ENCODE measurements at regions not wholly inside any gene's neighbourhood (a gene's known extent, or its start where the extent isn't known, plus 50 kb on each side); places are given as distances from the start of the nearest gene placed in this dataset.

DNA sequence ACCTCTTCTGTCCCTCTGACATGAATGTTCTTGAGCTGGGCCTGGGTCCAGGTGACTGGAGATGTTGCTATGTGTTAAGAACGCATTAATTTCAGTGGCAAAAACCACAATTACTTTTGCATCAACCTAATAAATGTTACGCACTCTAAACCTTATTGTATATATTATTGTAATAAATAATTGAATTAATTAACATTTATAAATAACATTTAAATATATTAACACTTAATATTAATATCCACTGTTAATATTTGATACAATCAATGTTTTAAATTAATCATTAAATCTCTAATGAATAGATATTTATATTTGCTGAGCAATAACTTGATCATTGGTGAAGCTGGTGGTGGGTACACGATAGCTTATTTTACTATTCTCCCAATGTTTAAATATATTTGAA lies 97.4 kb downstream of the KCNF1 start:
- Histone ChIP-seq H3K4me1 (ENCODE audit: control insufficient read depth, insufficient read depth, low read length, poor library complexity, severe bottlenecking) (no peaks in the 10 kb centered on the region), H3K27ac (ENCODE audit: insufficient read depth, low read length, poor library complexity, severe bottlenecking) (no peak overlapping the region), H3K27me3 (ENCODE audit: control insufficient read depth, insufficient read depth, low read length) (no peaks in the 10 kb centered on the region), H3K9me3 (ENCODE audit: control insufficient read depth in 2 of 2, low read length in 2 of 2) (peaks cover 5 to 6% of the 10 kb centered on the region in 2 experiments), H3K36me3 (ENCODE audit: control insufficient read depth, insufficient read depth, low read length) (no peaks in the 10 kb centered on the region), H3K4me3 (ENCODE audit: low read depth, low read length) (no peak overlapping the region)
- Mint-ChIP-seq H3K4me3 (no peak overlapping the region), H3K9me3 (peaks cover 0 to 30% (median 2%) of the 10 kb centered on the region in 7 donors), H3K27ac (no peak overlapping the region), H3K4me1 (no peaks in the 10 kb centered on the region), H3K36me3 (peaks cover 8% of the 10 kb centered on the region), H3K27me3 (peaks cover 21% of the 10 kb centered on the region)
- DNase-seq (no peak), ATAC-seq (ENCODE audit: low read depth in 2 of 2) (no peak)

DNA sequence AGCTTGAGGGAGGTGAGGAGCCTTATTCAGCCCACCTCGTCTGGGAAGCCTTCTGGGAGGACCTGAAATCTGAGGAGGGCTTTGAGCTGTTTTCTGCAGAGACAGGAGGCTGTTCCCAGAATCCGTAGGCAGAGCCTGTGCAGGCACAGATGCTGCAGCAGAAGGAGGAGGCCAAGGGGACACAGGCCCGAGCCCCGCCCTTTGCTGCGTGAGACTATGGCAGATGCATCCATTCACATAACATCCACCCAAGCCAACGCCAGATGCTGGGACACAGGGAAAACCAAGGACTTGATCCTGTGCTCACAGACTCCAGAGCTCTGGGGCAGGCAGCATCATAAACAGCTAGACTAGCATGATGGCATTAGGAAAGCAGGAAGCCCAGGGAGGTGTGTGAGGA lies 98.2 kb downstream of the KCNF1 start:
- Histone ChIP-seq H3K27ac (ENCODE audit: insufficient read depth, low read length, poor library complexity, severe bottlenecking) (no peak overlapping the region), H3K36me3 (ENCODE audit: control insufficient read depth, insufficient read depth, low read length) (no peaks in the 10 kb centered on the region), H3K4me1 (ENCODE audit: control insufficient read depth, insufficient read depth, low read length, poor library complexity, severe bottlenecking) (no peaks in the 10 kb centered on the region), H3K27me3 (ENCODE audit: control insufficient read depth, insufficient read depth, low read length) (no peaks in the 10 kb centered on the region), H3K4me3 (ENCODE audit: low read depth, low read length) (no peak overlapping the region), H3K9me3 (ENCODE audit: control insufficient read depth in 2 of 2, low read length in 2 of 2) (peaks cover 5 to 6% of the 10 kb centered on the region in 2 experiments)
- H3K27me3 Mint-ChIP-seq: peaks cover 19% of the 10 kb centered on the region
- DNase-seq: no peak
- peaks cover 0 to 30% (median 2%) of the 10 kb centered on the region in 7 donors for H3K9me3 Mint-ChIP-seq
- no peak overlapping the region for H3K27ac Mint-ChIP-seq
- peaks cover 8% of the 10 kb centered on the region for H3K36me3 Mint-ChIP-seq
- H3K4me3 Mint-ChIP-seq: no peak overlapping the region
- no peaks in the 10 kb centered on the region for H3K4me1 Mint-ChIP-seq
- ATAC-seq (ENCODE audit: low read depth in 2 of 2): no peak

DNA sequence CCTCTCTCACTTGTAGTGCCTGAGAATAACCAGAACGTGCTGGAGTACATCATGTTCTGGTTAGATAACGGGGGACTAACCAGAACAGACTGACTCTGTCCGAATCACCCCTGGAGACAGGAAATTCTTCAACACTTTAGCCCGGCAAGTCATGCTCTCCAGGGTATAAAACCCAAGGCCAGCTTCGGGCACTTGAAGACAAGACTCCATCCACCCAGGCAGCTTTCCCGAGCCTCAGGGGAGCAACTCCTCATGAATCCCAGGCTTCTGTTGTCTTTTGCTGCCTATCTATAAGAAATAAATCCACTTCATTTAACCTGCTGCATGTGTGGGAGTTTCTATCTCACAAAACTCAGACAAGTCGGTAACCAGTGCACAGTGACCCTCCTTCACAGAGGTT lies 99.6 kb downstream of the KCNF1 start:
- DNase-seq (no peak), ATAC-seq (ENCODE audit: low read depth in 2 of 2) (no peak)
- no peak overlapping the region for H3K4me3 ChIP-seq (ENCODE audit: low read depth, low read length)
- peaks cover 0 to 30% (median 2%) of the 10 kb centered on the region in 7 donors for H3K9me3 Mint-ChIP-seq
- peaks cover 5 to 6% of the 10 kb centered on the region in 2 experiments for H3K9me3 ChIP-seq (ENCODE audit: control insufficient read depth in 2 of 2, low read length in 2 of 2)
- no peaks in the 10 kb centered on the region for H3K4me1 Mint-ChIP-seq
- H3K27ac Mint-ChIP-seq: no peak overlapping the region
- no peaks in the 10 kb centered on the region for H3K4me1 ChIP-seq (ENCODE audit: control insufficient read depth, insufficient read depth, low read length, poor library complexity, severe bottlenecking)
- peaks cover 16% of the 10 kb centered on the region for H3K27me3 Mint-ChIP-seq
- H3K27me3 ChIP-seq (ENCODE audit: control insufficient read depth, insufficient read depth, low read length): peaks cover 3% of the 10 kb centered on the region
- H3K36me3 Mint-ChIP-seq: peaks cover 8% of the 10 kb centered on the region
- no peak overlapping the region for H3K27ac ChIP-seq (ENCODE audit: insufficient read depth, low read length, poor library complexity, severe bottlenecking)
- H3K36me3 ChIP-seq (ENCODE audit: control insufficient read depth, insufficient read depth, low read length): no peaks in the 10 kb centered on the region
- H3K4me3 Mint-ChIP-seq: no peak overlapping the region

- ATAC-seq (ENCODE audit: low read depth in 2 of 2) (no peak), DNase-seq (no peak)
- Histone ChIP-seq H3K4me3 (ENCODE audit: low read depth, low read length) (no peak overlapping the region), H3K4me1 (ENCODE audit: control insufficient read depth, insufficient read depth, low read length, poor library complexity, severe bottlenecking) (no peaks in the 10 kb centered on the region), H3K27ac (ENCODE audit: insufficient read depth, low read length, poor library complexity, severe bottlenecking) (no peak overlapping the region), H3K27me3 (ENCODE audit: control insufficient read depth, insufficient read depth, low read length) (peaks cover 3% of the 10 kb centered on the region), H3K9me3 (ENCODE audit: control insufficient read depth in 2 of 2, low read length in 2 of 2) (peaks cover 5 to 6% of the 10 kb centered on the region in 2 experiments), H3K36me3 (ENCODE audit: control insufficient read depth, insufficient read depth, low read length) (no peaks in the 10 kb centered on the region)
- Mint-ChIP-seq H3K36me3 (peaks cover 8% of the 10 kb centered on the region), H3K27me3 (peaks cover 16% of the 10 kb centered on the region), H3K9me3 (peaks cover 0 to 30% (median 2%) of the 10 kb centered on the region in 7 donors), H3K27ac (no peak overlapping the region), H3K4me3 (no peak overlapping the region), H3K4me1 (no peaks in the 10 kb centered on the region)
Observed at GRCh38 chr2:11012131-11012693, 100.5 kb downstream of the KCNF1 start.

GRCh38 chr2:11013196-11013595 lies 101.5 kb downstream of the KCNF1 start:
- no peak overlapping the region for H3K27ac Mint-ChIP-seq

GRCh38 chr2:11014026-11014425 lies 102.3 kb downstream of the KCNF1 start:
- Mint-ChIP-seq H3K36me3 (peaks cover 8% of the 10 kb centered on the region), H3K4me3 (no peak overlapping the region), H3K9me3 (peaks cover 0 to 30% (median 2%) of the 10 kb centered on the region in 7 donors), H3K4me1 (no peaks in the 10 kb centered on the region), H3K27ac (no peak overlapping the region), H3K27me3 (peaks cover 13% of the 10 kb centered on the region)
- H3K27me3 ChIP-seq (ENCODE audit: control insufficient read depth, insufficient read depth, low read length): peaks cover 3% of the 10 kb centered on the region
- H3K27ac ChIP-seq (ENCODE audit: insufficient read depth, low read length, poor library complexity, severe bottlenecking): no peak overlapping the region
- H3K36me3 ChIP-seq (ENCODE audit: control insufficient read depth, insufficient read depth, low read length): no peaks in the 10 kb centered on the region
- peaks cover 5 to 6% of the 10 kb centered on the region in 2 experiments for H3K9me3 ChIP-seq (ENCODE audit: control insufficient read depth in 2 of 2, low read length in 2 of 2)
- ATAC-seq (ENCODE audit: low read depth in 2 of 2): no peak
- no peak for DNase-seq
- no peak overlapping the region for H3K4me3 ChIP-seq (ENCODE audit: low read depth, low read length)
- no peaks in the 10 kb centered on the region for H3K4me1 ChIP-seq (ENCODE audit: control insufficient read depth, insufficient read depth, low read length, poor library complexity, severe bottlenecking)

More at GRCh38 chr2:11013196-11013595, 101.5 kb downstream of the KCNF1 start:
- Mint-ChIP-seq H3K27me3 (peaks cover 16% of the 10 kb centered on the region), H3K9me3 (peaks cover 0 to 30% (median 2%) of the 10 kb centered on the region in 7 donors), H3K36me3 (peaks cover 8% of the 10 kb centered on the region), H3K4me1 (no peaks in the 10 kb centered on the region), H3K4me3 (no peak overlapping the region)
- Histone ChIP-seq H3K4me3 (ENCODE audit: low read depth, low read length) (no peak overlapping the region), H3K27me3 (ENCODE audit: control insufficient read depth, insufficient read depth, low read length) (peaks cover 3% of the 10 kb centered on the region), H3K27ac (ENCODE audit: insufficient read depth, low read length, poor library complexity, severe bottlenecking) (no peak overlapping the region), H3K4me1 (ENCODE audit: control insufficient read depth, insufficient read depth, low read length, poor library complexity, severe bottlenecking) (no peaks in the 10 kb centered on the region), H3K9me3 (ENCODE audit: control insufficient read depth in 2 of 2, low read length in 2 of 2) (peaks cover 5 to 6% of the 10 kb centered on the region in 2 experiments), H3K36me3 (ENCODE audit: control insufficient read depth, insufficient read depth, low read length) (no peaks in the 10 kb centered on the region)
- ATAC-seq (ENCODE audit: low read depth in 2 of 2) (no peak), DNase-seq (no peak)

DNA sequence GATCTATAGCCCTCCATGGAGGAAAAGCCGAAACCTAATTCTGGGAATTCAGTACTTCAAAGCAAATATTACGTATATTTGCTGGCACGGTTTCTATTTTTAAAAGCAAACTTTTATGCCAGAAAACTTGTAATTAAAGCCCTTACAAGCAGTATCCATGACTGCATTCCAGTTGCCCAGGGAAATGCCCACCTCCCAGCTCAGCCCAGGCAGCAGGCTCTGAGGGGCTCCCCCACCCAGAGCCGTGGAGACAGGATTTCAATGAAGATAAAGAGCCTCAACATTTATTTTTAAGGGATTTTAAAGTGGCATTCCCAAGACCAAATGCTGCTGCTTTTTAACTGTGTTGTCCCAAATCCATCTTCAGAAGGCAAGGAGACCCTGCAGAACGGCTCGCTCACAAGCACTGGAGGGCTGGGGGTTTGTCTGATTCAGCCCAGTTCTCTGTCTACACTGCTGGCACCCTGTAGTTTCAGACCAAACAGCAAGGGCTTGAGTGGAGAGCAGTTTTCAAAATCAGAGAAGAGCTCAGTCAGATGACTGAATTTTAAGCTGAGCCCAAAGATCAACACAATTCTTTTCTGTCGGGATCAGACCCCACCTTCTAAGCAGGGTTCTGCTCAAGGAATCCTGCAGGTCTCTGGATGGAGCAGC lies 105.1 kb downstream of the KCNF1 start:
- no peak for DNase-seq
- peaks cover 0 to 8% (median 0%) of the 10 kb centered on the region in 7 donors for H3K9me3 Mint-ChIP-seq
- no peak overlapping the region for H3K27ac Mint-ChIP-seq
- no peaks in the 10 kb centered on the region for H3K36me3 Mint-ChIP-seq
- Histone ChIP-seq H3K4me3 (ENCODE audit: low read depth, low read length) (no peak overlapping the region), H3K27me3 (ENCODE audit: control insufficient read depth, insufficient read depth, low read length) (peaks cover 3% of the 10 kb centered on the region), H3K27ac (ENCODE audit: insufficient read depth, low read length, poor library complexity, severe bottlenecking) (no peak overlapping the region), H3K36me3 (ENCODE audit: control insufficient read depth, insufficient read depth, low read length) (no peaks in the 10 kb centered on the region), H3K4me1 (ENCODE audit: control insufficient read depth, insufficient read depth, low read length, poor library complexity, severe bottlenecking) (no peaks in the 10 kb centered on the region), H3K9me3 (ENCODE audit: control insufficient read depth in 2 of 2, low read length in 2 of 2) (no peaks in the 10 kb centered on the region)
- no peaks in the 10 kb centered on the region for H3K4me1 Mint-ChIP-seq
- no peak overlapping the region for H3K4me3 Mint-ChIP-seq
- ATAC-seq (ENCODE audit: low read depth in 2 of 2): no peak
- peaks cover 26% of the 10 kb centered on the region for H3K27me3 Mint-ChIP-seq

DNA sequence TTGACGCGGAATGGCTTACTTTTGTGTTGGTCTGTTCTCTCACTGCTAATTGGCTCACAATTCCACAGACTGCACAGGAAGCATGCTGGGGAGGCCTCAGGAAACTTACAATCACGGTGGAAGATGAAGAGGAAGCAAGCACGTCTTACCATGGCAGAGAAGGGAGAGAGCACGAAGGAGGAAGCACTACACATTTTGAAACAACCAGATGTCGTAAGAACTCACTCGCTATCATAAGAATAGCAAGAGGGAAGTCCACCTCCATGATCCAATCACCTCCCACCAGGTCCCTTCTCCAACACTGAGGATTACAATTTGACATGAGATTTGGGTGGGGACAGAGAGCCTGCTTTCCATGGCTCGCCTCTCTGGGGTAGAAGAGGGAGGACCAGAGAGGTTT lies 106.2 kb downstream of the KCNF1 start:
- H3K9me3 Mint-ChIP-seq: peaks cover 0 to 2% (median 0%) of the 10 kb centered on the region in 7 donors
- DNase-seq: no peak
- Histone ChIP-seq H3K4me1 (ENCODE audit: control insufficient read depth, insufficient read depth, low read length, poor library complexity, severe bottlenecking) (no peaks in the 10 kb centered on the region), H3K4me3 (ENCODE audit: low read depth, low read length) (no peak overlapping the region), H3K27me3 (ENCODE audit: control insufficient read depth, insufficient read depth, low read length) (peaks cover 3% of the 10 kb centered on the region), H3K9me3 (ENCODE audit: control insufficient read depth in 2 of 2, low read length in 2 of 2) (no peaks in the 10 kb centered on the region), H3K27ac (ENCODE audit: insufficient read depth, low read length, poor library complexity, severe bottlenecking) (no peak overlapping the region), H3K36me3 (ENCODE audit: control insufficient read depth, insufficient read depth, low read length) (no peaks in the 10 kb centered on the region)
- ATAC-seq (ENCODE audit: low read depth in 2 of 2): no peak
- no peaks in the 10 kb centered on the region for H3K36me3 Mint-ChIP-seq
- H3K27me3 Mint-ChIP-seq: peaks cover 24% of the 10 kb centered on the region
- no peak overlapping the region for H3K4me3 Mint-ChIP-seq
- H3K27ac Mint-ChIP-seq: no peak overlapping the region
- no peaks in the 10 kb centered on the region for H3K4me1 Mint-ChIP-seq
